Right lobe of liver (tissue), 4 donors: ENCODE measurements at regions not wholly inside any gene's neighbourhood (a gene's known extent, or its start where the extent isn't known, plus 50 kb on each side); places are given as distances from the start of the nearest gene placed in this dataset.

Experiments
- POLR2A ChIP-seq: fragments of 450-650 bp; IDR thresholded peaks from one replicate; pipeline ENCODE4 v1.6.1; 2017; ENCODE audit warnings: antibody characterized with exemption, mild to moderate bottlenecking
- TF ChIP-seq, protein P1 (sequence below), 4 donors: fragments of 200-600 bp in 3 of 4; fragments of 450-650 bp in 1 of 4; IDR thresholded peaks; one replicate each; pipeline versions ENCODE4 v1.5.1 to v1.8.0; 2016 to 2022; ENCODE audit warnings: antibody characterized with exemption in 4 of 4, mild to moderate bottlenecking in 2 of 4
- donor health status: DM: no; HTN: no; CAD: no.
- donor health status: DM: no; HTN: no; CAD: no.
- donor health status: DM: no; HTN: yes; CAD: no.

DNA sequence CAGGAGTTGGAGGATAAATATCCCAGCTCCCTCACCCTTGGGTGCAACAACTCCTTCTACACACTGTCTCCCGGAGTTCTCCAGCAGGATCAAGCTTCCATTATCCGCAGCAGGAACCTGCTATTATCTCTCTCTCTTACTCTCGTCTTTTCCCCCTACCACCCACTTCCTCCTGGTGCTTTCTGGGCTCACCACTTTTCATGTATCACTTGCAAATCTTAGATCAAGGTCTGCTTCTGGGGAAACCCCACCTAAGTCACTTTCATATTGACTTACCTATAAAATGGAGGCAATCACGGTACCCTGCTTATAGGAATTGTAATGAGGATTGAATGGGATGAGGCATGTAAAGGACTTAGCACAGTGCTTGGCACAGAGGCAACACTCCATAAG, 589.5 kb downstream of the BCOR start:
- TF ChIP-seq, protein P1, sequence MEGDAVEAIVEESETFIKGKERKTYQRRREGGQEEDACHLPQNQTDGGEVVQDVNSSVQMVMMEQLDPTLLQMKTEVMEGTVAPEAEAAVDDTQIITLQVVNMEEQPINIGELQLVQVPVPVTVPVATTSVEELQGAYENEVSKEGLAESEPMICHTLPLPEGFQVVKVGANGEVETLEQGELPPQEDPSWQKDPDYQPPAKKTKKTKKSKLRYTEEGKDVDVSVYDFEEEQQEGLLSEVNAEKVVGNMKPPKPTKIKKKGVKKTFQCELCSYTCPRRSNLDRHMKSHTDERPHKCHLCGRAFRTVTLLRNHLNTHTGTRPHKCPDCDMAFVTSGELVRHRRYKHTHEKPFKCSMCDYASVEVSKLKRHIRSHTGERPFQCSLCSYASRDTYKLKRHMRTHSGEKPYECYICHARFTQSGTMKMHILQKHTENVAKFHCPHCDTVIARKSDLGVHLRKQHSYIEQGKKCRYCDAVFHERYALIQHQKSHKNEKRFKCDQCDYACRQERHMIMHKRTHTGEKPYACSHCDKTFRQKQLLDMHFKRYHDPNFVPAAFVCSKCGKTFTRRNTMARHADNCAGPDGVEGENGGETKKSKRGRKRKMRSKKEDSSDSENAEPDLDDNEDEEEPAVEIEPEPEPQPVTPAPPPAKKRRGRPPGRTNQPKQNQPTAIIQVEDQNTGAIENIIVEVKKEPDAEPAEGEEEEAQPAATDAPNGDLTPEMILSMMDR (IDR thresholded peaks at IDR 0.05), result no peak
- no peak for TF ChIP-seq POLR2A
